ENCODE measurements at regions not wholly inside any gene's neighbourhood (a gene's known extent, or its start where the extent isn't known, plus 50 kb on each side); places are given as distances from the start of the nearest gene placed in this dataset.

GRCh38 chr2:118221536-118222272 lies 133.4 kb downstream of the INSIG2 start:
- peak; percentile 86 for FAIRE-seq
- POLR2A ChIA-PET = no interaction called here
- no TSS peak for BruUV-seq (replicated peaks)
- TF ChIP-seq BMI1 (IDR thresholded peaks at IDR 0.05; ENCODE audit: low read length) (0 out of 2 replicates have a peak, but pooled peaks have one; percentile 49), NRF1 (conservative IDR thresholded peaks at IDR 0.05 in 1 of 2, IDR thresholded peaks at IDR 0.05 in 1 of 2) (no peak), POLR2G (IDR thresholded peaks at IDR 0.05; ENCODE audit: low read depth, low read length) (no peak), CEBPZ (IDR thresholded peaks at IDR 0.05; ENCODE audit: borderline replicate concordance, low read depth, low read length) (no peak), PHF8 (IDR thresholded peaks at IDR 0.05; ENCODE audit: borderline replicate concordance, low read length) (no peak), SMC3 (conservative IDR thresholded peaks at IDR 0.05; ENCODE audit: insufficient read depth, low read depth, low read length) (peak; percentile 60), HSF4 (CRISPR knock-in tag; IDR thresholded peaks at IDR 0.05; ENCODE audit: borderline replicate concordance) (no peak), ZBTB17 (CRISPR knock-in tag; IDR thresholded peaks at IDR 0.05) (no peak), HBP1 (CRISPR knock-in tag; IDR thresholded peaks at IDR 0.05) (no peak), SUPT5H (IDR thresholded peaks at IDR 0.05) (no peak), FOS (IDR thresholded peaks at IDR 0.05; ENCODE audit: extremely low read depth, insufficient read length) (no peak), KDM2B (CRISPR knock-in tag; IDR thresholded peaks at IDR 0.05) (no peak), TBL1XR1 (IDR thresholded peaks at IDR 0.05; ENCODE audit: low read length in 2 of 2) (no peak)
- TF ChIP-seq, protein P1, sequence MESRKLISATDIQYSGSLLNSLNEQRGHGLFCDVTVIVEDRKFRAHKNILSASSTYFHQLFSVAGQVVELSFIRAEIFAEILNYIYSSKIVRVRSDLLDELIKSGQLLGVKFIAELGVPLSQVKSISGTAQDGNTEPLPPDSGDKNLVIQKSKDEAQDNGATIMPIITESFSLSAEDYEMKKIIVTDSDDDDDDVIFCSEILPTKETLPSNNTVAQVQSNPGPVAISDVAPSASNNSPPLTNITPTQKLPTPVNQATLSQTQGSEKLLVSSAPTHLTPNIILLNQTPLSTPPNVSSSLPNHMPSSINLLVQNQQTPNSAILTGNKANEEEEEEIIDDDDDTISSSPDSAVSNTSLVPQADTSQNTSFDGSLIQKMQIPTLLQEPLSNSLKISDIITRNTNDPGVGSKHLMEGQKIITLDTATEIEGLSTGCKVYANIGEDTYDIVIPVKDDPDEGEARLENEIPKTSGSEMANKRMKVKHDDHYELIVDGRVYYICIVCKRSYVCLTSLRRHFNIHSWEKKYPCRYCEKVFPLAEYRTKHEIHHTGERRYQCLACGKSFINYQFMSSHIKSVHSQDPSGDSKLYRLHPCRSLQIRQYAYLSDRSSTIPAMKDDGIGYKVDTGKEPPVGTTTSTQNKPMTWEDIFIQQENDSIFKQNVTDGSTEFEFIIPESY (CRISPR knock-in tag; IDR thresholded peaks at IDR 0.05) = no peak

More at GRCh38 chr2:118221536-118222272, 133.4 kb downstream of the INSIG2 start:
- H3K4me3 ChIP-seq = no peak overlapping the region
- peaks cover 0 to 7% of the 10 kb centered on the region in 2 experiments; a peak in 1 of 5 replicates for H3K4me1 ChIP-seq (replicated peaks in 1 of 2; ENCODE audit: control insufficient read depth in 2 of 2, insufficient read depth in 2 of 2, low read length in 2 of 2)
- DNase-seq (ENCODE audit: extremely low read depth in 1 of 4, low spot score in 3 of 4) (peak; percentile 46 to 58 (median 51)), ATAC-seq (peak; percentile 89)
- no peak overlapping the region for H2AFZ ChIP-seq (ENCODE audit: low read depth, low read length)
- H3K9me1 ChIP-seq (ENCODE audit: control insufficient read depth, insufficient read depth, low read length) = no peaks in the 10 kb centered on the region
- H3K9ac ChIP-seq (ENCODE audit: insufficient read depth in 1 of 2, low read depth in 2 of 2, low read length in 2 of 2) = no peak overlapping the region
- under 1% methylated on average over 10 of the region's 10 CpGs for WGBS (ENCODE audit: insufficient coverage, low coverage, missing lambda C conversion rate)
- H4K20me1 ChIP-seq (replicated peaks; ENCODE audit: control insufficient read depth, insufficient read depth, low read length) = no peaks in the 10 kb centered on the region
- no peak overlapping the region for H3K27ac ChIP-seq (ENCODE audit: extremely low read depth, low read depth, low read length)
- H3K27me3 ChIP-seq (ENCODE audit: control insufficient read depth in 2 of 2, insufficient read depth in 2 of 2, low read length in 2 of 2) = peaks cover 15 to 26% of the 10 kb centered on the region in 2 experiments
- no peaks in the 10 kb centered on the region for H3K9me3 ChIP-seq (replicated peaks; ENCODE audit: control insufficient read depth, insufficient read depth, low read depth, low read length)
- intact Hi-C loops (cut with micrococcal nuclease) = loop anchor here (1.0 to 5.0 kb wide), 2 partner anchors 179 to 644 kb away; no protein-coding TSS in a partner anchor
- H3K36me3 ChIP-seq (ENCODE audit: control insufficient read depth, insufficient read depth, low read length) = no peaks in the 10 kb centered on the region
- no peak overlapping the region for H3K4me2 ChIP-seq (ENCODE audit: insufficient read depth, low read length)
- in situ Hi-C loops (cut with MboI) = no loop called here
- no peaks in the 10 kb centered on the region for H3K79me2 ChIP-seq (ENCODE audit: control insufficient read depth, insufficient read depth, low read length)
- CTCF ChIA-PET (ENCODE audit: low intra/inter-chr PET ratio) = interaction anchor here (0.7 to 1.9 kb wide), 4 partner anchors 8 to 643 kb away, joined by 3 to 11 read pairs (median 7); no protein-coding TSS in a partner anchor

Data from K562 (cell line).